ENCODE measurements at regions not wholly inside any gene's neighbourhood (a gene's known extent, or its start where the extent isn't known, plus 50 kb on each side); places are given as distances from the start of the nearest gene placed in this dataset.

DNA sequence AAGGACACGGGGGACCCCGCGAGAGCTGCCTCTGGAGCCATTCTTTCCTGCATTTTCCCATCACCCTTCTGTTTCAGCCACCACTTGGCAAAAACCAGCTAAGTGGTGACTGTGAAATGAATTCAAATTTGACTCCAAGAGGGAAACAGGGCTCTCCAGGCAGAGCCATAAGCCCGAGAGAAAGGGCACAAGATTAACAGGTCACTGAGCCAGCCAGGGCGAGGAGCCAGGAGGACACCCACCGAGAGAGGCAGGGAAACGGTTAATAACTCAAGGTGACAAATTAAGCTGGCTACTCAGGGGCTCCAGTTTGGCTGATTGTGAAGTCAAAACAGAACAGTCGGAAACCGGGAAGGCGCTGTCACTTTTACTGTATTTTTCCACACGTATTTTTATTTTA, 67.8 kb upstream of the SOX9 start:
- H3K4me1 Mint-ChIP-seq (ENCODE audit: low read depth), result no peaks in the 10 kb centered on the region
- H3K36me3 Mint-ChIP-seq (ENCODE audit: low read depth), result no peaks in the 10 kb centered on the region
- H3K27me3 Mint-ChIP-seq, result no peaks in the 10 kb centered on the region
- no peak for DNase-seq
- H3K27ac Mint-ChIP-seq, result no peak overlapping the region
- TF ChIP-seq, protein P1, sequence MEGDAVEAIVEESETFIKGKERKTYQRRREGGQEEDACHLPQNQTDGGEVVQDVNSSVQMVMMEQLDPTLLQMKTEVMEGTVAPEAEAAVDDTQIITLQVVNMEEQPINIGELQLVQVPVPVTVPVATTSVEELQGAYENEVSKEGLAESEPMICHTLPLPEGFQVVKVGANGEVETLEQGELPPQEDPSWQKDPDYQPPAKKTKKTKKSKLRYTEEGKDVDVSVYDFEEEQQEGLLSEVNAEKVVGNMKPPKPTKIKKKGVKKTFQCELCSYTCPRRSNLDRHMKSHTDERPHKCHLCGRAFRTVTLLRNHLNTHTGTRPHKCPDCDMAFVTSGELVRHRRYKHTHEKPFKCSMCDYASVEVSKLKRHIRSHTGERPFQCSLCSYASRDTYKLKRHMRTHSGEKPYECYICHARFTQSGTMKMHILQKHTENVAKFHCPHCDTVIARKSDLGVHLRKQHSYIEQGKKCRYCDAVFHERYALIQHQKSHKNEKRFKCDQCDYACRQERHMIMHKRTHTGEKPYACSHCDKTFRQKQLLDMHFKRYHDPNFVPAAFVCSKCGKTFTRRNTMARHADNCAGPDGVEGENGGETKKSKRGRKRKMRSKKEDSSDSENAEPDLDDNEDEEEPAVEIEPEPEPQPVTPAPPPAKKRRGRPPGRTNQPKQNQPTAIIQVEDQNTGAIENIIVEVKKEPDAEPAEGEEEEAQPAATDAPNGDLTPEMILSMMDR (IDR thresholded peaks at IDR 0.05), result no peak
- intact Hi-C loops (cut with micrococcal nuclease), result no loop called here
- no peak for ATAC-seq
- POLR2A ChIA-PET, result no interaction called here
- peaks cover 5% of the 10 kb centered on the region for H3K9me3 Mint-ChIP-seq
- CTCF ChIA-PET, result no interaction called here
- no peak overlapping the region for H3K4me3 Mint-ChIP-seq

DNA sequence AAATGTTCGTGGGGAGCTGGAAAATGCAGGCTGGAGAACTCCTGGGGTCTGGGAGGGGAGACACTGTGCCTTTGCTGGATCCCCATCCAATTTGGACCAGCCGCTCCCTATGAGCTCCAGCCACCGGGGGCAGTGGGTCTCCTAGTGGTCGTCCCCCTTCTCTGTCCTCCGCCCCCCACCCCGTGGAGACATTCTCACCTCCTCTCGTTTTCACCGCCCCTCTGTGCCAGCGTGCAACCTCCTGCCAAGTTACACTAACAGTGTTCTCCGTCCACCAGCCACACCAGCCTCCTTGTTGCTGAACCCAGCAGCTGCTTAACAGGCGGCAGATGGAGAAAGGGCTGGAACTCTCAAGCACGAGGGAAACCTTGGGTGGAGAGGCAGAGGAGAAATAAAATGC, 67.4 kb upstream of the SOX9 start:
- intact Hi-C loops (cut with micrococcal nuclease), result no loop called here
- ATAC-seq (no peak), DNase-seq (no peak)
- ChIA-PET CTCF (no interaction called here), POLR2A (no interaction called here)
- Mint-ChIP-seq H3K4me1 (ENCODE audit: low read depth) (no peaks in the 10 kb centered on the region), H3K4me3 (no peak overlapping the region), H3K27me3 (no peaks in the 10 kb centered on the region), H3K9me3 (peaks cover 5% of the 10 kb centered on the region), H3K27ac (no peak overlapping the region), H3K36me3 (ENCODE audit: low read depth) (no peaks in the 10 kb centered on the region)
- TF ChIP-seq, protein P1 (IDR thresholded peaks at IDR 0.05), result no peak

DNA sequence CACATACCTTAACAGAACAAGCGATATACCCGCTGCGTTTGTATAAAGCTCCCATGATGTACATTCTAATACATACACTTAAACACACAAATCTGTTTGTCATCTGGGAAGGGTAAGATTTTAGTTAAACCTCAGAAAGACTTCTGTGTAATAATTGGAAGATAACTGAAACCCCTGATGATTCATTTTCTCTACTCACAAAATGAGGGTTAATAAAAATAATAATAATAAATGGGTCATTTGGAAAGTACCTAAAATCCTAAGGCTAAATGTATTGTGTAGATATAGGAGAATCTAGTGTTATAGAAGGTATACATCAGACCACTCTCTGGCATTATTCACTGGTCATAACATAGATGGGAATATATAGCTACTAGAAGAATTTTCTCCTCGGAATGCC, 64.7 kb upstream of the SOX9 start:
- no peak overlapping the region for H3K27ac Mint-ChIP-seq
- DNase-seq (no peak), ATAC-seq (no peak)
- ChIA-PET POLR2A (no interaction called here), CTCF (no interaction called here)
- TF ChIP-seq, protein P1 (IDR thresholded peaks at IDR 0.05), result no peak
- H3K27me3 Mint-ChIP-seq, result no peaks in the 10 kb centered on the region
- H3K4me3 Mint-ChIP-seq, result no peak overlapping the region
- no peaks in the 10 kb centered on the region for H3K4me1 Mint-ChIP-seq (ENCODE audit: low read depth)
- no peaks in the 10 kb centered on the region for H3K36me3 Mint-ChIP-seq (ENCODE audit: low read depth)
- H3K9me3 Mint-ChIP-seq, result peaks cover 3% of the 10 kb centered on the region
- intact Hi-C loops (cut with micrococcal nuclease), result no loop called here

DNA sequence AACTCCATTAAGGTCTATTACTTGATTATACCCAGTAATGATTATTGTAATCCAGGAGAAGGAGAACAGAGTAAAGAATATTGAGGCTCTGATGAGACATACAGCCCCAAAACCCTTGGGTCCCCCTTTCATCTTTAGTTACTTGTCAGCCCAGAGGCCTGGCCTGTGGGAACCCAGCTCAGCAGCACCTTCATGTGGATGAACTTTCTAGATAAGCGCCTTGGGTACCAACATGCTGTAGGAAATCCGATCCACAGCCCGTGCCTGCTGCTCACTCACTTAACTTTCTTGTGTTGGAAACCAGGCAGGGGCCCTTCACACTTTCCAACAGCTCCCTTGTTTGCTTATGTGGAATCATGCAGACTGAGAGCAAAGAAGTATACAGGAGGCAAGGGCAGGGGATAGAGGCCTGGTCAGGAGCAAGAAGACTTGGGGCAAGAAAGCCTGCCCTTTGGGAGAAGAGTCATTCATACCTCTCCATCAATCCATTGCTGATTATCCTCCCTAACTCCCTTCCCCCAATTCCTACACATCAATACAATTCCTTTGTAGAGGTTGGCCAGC, 64.0 kb upstream of the SOX9 start:
- H3K4me3 Mint-ChIP-seq, result no peak overlapping the region
- DNase-seq (no peak), ATAC-seq (no peak)
- POLR2A ChIA-PET, result no interaction called here
- no peaks in the 10 kb centered on the region for H3K27me3 Mint-ChIP-seq
- no peak overlapping the region for H3K27ac Mint-ChIP-seq
- CTCF ChIA-PET, result no interaction called here
- intact Hi-C loops (cut with micrococcal nuclease), result no loop called here
- H3K4me1 Mint-ChIP-seq (ENCODE audit: low read depth), result no peaks in the 10 kb centered on the region
- TF ChIP-seq, protein P1 (IDR thresholded peaks at IDR 0.05), result no peak
- H3K36me3 Mint-ChIP-seq (ENCODE audit: low read depth), result no peaks in the 10 kb centered on the region
- H3K9me3 Mint-ChIP-seq, result no peaks in the 10 kb centered on the region

DNA sequence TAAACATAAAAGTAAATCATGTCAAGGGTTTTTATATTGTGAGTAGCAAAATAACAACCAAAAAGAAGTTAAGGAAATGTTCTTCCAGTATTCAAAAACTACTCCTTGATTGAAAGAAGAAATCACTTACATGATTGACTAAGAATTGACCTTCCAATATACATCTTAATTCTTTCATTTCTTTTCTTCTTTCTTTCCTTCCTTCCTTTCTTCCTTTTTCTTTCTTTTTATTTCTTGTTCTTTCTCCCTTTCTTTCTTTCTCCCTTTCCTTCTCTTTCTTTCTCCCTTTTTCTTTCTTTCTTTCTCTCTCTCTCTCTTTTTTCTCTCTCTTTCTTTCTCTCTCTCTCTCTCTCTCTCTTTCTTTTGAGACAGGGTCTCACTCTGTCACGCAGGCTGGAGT, 60.7 kb upstream of the SOX9 start:
- Mint-ChIP-seq H3K9me3 (no peaks in the 10 kb centered on the region), H3K27me3 (no peaks in the 10 kb centered on the region)
- CTCF ChIA-PET, result no interaction called here

More for the DNA sequence above, 60.7 kb upstream of the SOX9 start:
- DNase-seq (no peak), ATAC-seq (no peak)
- Mint-ChIP-seq H3K36me3 (ENCODE audit: low read depth) (no peaks in the 10 kb centered on the region), H3K27ac (no peak overlapping the region), H3K4me1 (ENCODE audit: low read depth) (no peaks in the 10 kb centered on the region), H3K4me3 (no peak overlapping the region)
- TF ChIP-seq, protein P1 (IDR thresholded peaks at IDR 0.05), result no peak
- intact Hi-C loops (cut with micrococcal nuclease), result no loop called here
- POLR2A ChIA-PET, result no interaction called here

All from activated CD8-positive, alpha-beta T cell treated with anti-CD3 and anti-CD28 coated beads for 36 hours (primary cell).